ENCODE measurements at regions not wholly inside any gene's neighbourhood (a gene's known extent, or its start where the extent isn't known, plus 50 kb on each side); places are given as distances from the start of the nearest gene placed in this dataset.

DNA sequence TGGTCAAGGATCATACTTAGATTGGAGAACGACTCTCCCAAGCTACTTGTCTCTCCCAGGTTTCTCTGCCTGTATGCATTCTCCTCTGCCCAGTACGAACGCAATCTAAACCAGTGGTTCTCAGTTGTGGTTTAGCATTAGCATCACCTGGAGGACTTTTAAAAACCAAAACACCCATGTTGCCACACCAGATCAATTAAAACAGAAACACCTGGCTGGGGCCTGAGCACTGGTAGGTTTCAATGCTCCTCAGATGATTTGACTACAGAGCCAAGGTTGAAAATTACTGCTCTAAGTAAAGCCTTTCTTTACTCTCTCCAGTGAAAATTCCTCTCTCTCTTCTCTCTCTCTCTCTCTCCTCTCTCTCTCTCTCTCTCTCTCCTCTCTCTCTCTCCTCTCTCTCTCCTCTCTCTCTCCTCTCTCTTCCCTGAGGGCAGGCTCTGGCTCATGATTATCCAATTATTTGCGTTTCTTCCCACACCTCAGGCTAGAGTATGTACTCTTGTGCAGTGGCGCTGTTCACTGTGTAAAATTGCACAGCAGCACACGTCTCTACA, 153.7 kb upstream of the FGF13 start:
- H3K4me3 ChIP-seq (ENCODE audit: low read depth, low read length), result no peak overlapping the region
- TF ChIP-seq, protein P1, sequence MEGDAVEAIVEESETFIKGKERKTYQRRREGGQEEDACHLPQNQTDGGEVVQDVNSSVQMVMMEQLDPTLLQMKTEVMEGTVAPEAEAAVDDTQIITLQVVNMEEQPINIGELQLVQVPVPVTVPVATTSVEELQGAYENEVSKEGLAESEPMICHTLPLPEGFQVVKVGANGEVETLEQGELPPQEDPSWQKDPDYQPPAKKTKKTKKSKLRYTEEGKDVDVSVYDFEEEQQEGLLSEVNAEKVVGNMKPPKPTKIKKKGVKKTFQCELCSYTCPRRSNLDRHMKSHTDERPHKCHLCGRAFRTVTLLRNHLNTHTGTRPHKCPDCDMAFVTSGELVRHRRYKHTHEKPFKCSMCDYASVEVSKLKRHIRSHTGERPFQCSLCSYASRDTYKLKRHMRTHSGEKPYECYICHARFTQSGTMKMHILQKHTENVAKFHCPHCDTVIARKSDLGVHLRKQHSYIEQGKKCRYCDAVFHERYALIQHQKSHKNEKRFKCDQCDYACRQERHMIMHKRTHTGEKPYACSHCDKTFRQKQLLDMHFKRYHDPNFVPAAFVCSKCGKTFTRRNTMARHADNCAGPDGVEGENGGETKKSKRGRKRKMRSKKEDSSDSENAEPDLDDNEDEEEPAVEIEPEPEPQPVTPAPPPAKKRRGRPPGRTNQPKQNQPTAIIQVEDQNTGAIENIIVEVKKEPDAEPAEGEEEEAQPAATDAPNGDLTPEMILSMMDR (IDR thresholded peaks at IDR 0.05; ENCODE audit: control insufficient read depth, extremely low read depth, insufficient read depth), result no peak
- DNase-seq (ENCODE audit: low read depth), result no peak

- TF ChIP-seq, protein P1 (IDR thresholded peaks at IDR 0.05; ENCODE audit: control insufficient read depth, extremely low read depth, insufficient read depth), result no peak
- no peak overlapping the region for H3K4me3 ChIP-seq (ENCODE audit: low read depth, low read length)
- DNase-seq (ENCODE audit: low read depth), result no peak
These were observed 147.9 kb upstream of the FGF13 start for GRCh38 chrX:138859421-138859820.

DNA sequence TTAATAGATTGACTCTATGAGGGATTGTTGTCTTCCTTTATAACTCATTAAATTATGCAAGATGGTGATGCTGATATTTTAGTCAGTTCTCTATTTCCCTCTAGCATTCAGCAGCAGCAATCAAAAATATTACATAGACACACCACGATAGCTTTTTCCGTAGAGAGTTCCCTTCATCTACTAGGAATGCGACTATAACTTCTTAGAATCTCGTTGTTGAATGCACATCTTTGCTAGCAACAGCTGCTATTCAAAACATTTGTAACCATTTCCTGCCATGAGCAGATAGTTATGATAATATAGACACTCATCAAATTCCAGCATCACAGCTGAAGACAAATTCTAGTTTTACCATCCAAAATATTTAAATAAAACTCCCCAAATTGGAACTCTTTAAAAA, 147.4 kb upstream of the FGF13 start:
- H3K4me3 ChIP-seq (ENCODE audit: low read depth, low read length), result no peak overlapping the region
- TF ChIP-seq, protein P1 (IDR thresholded peaks at IDR 0.05; ENCODE audit: control insufficient read depth, extremely low read depth, insufficient read depth), result no peak
- DNase-seq (ENCODE audit: low read depth), result no peak

DNA sequence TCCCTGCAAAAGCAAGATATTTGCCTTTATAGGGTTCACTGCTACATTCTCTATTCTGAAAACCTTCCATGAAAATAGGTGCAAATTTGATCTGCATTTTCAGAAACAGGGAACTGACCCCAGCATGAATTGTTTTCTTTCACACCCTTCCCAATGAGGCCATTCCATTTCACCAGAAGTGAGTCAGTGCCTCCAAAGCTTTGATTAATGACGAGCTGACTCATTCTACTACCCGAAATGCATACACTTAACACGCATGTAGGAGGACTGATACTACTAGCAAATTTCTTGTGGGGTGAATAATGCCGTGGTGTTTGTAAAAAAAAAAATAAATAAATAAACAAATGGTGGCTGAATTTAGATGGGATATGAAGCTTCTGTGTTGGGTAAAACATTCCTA, 146.9 kb upstream of the FGF13 start:
- TF ChIP-seq, protein P1 (IDR thresholded peaks at IDR 0.05; ENCODE audit: control insufficient read depth, extremely low read depth, insufficient read depth), result no peak
- no peak overlapping the region for H3K4me3 ChIP-seq (ENCODE audit: low read depth, low read length)
- DNase-seq (ENCODE audit: low read depth), result no peak

GRCh38 chrX:138856881-138857604, 145.5 kb upstream of the FGF13 start:
- TF ChIP-seq, protein P1 (IDR thresholded peaks at IDR 0.05; ENCODE audit: control insufficient read depth, extremely low read depth, insufficient read depth), result no peak
- no peak for DNase-seq (ENCODE audit: low read depth)
- no peak overlapping the region for H3K4me3 ChIP-seq (ENCODE audit: low read depth, low read length)

GRCh38 chrX:138853936-138854335, 142.4 kb upstream of the FGF13 start:
- TF ChIP-seq, protein P1 (IDR thresholded peaks at IDR 0.05; ENCODE audit: control insufficient read depth, extremely low read depth, insufficient read depth), result no peak
- DNase-seq (ENCODE audit: low read depth), result no peak
- no peak overlapping the region for H3K4me3 ChIP-seq (ENCODE audit: low read depth, low read length)

GRCh38 chrX:138849521-138849920, 138.0 kb upstream of the FGF13 start:
- TF ChIP-seq, protein P1 (IDR thresholded peaks at IDR 0.05; ENCODE audit: control insufficient read depth, extremely low read depth, insufficient read depth), result no peak
- DNase-seq (ENCODE audit: low read depth), result no peak
- H3K4me3 ChIP-seq (ENCODE audit: low read depth, low read length), result no peak overlapping the region

All from LNCaP clone FGC (cell line).